OCI-LY7 (cell line): ENCODE measurements at regions not wholly inside any gene's neighbourhood (a gene's known extent, or its start where the extent isn't known, plus 50 kb on each side); places are given as distances from the start of the nearest gene placed in this dataset.

Source experiments
- BruUV-seq: library from RNA; stranded (reverse); fragments of 400-500 nt; replicated peaks from 2 replicates; lab custom pipeline; 2021; lab: Mats Ljungman, UMichigan
- CTCF ChIA-PET: fragments of 300-600 bp; sonication (Branson Sonifier 250); formaldehyde crosslinking; loops from one replicate; lab custom pipeline; 2022; ENCODE audit warnings: antibody characterized with exemption; ENCODE audit not compliant: unreplicated experiment; lab: Charles Lee
- POLR2A ChIA-PET: fragments of 300-600 bp; sonication (Branson Sonifier 250); formaldehyde crosslinking; loops from one replicate; lab custom pipeline; 2022; ENCODE audit warnings: antibody characterized with exemption; lab: Charles Lee
- DNase-seq: peaks from one replicate; pipeline ENCODE4 v3.0.0-alpha.2; 2015; ENCODE audit warnings: low spot score
- H2AFZ ChIP-seq: fragments of 200-600 bp; sonication (generic), shearing (Covaris generic); 2 replicates; pipeline ENCODE4 v1.6.1; 2014; ENCODE audit warnings: mild to moderate bottlenecking, antibody characterized with exemption, low read length, moderate library complexity
- H3K27ac ChIP-seq: fragments of 200-600 bp; sonication (generic); 2 replicates; pipeline ENCODE4 v1.5.1; 2014; ENCODE audit warnings: mixed run types, low read depth, mild to moderate bottlenecking, moderate library complexity, low read length, inconsistent platforms; ENCODE audit not compliant: poor library complexity, severe bottlenecking
- H3K36me3 ChIP-seq: fragments of 200-600 bp; sonication (generic); 2 replicates; pipeline ENCODE4 v1.6.1; 2014; ENCODE audit warnings: mild to moderate bottlenecking, antibody characterized with exemption, low read length, moderate library complexity, mixed read lengths; ENCODE audit not compliant: insufficient read depth
- H3K4me1 ChIP-seq: fragments of 200-600 bp; sonication (generic); 2 replicates; pipeline ENCODE4 v1.5.1; 2014; ENCODE audit warnings: mild to moderate bottlenecking, low read length; ENCODE audit not compliant: insufficient read depth, poor library complexity, severe bottlenecking
- H3K4me2 ChIP-seq: fragments of 200-600 bp; sonication (generic); 2 replicates; pipeline ENCODE4 v1.6.1; 2014; ENCODE audit warnings: mild to moderate bottlenecking, low read length
- H3K4me3 ChIP-seq: fragments of 200-600 bp; sonication (generic); 2 replicates; pipeline ENCODE4 v1.5.1; 2014; ENCODE audit warnings: mild to moderate bottlenecking, low read depth, low read length; ENCODE audit not compliant: poor library complexity, severe bottlenecking
- H3K79me2 ChIP-seq: fragments of 200-600 bp; sonication (generic); 2 replicates; pipeline ENCODE4 v1.6.1; 2016; ENCODE audit warnings: low read depth, mild to moderate bottlenecking, low read length, moderate library complexity, mixed read lengths; ENCODE audit not compliant: insufficient read depth
- H3K9me2 ChIP-seq: fragments of 200-600 bp; sonication (generic); 2 replicates; pipeline ENCODE4 v1.6.1; 2016; ENCODE audit warnings: mild to moderate bottlenecking, low read length, mixed read lengths; ENCODE audit not compliant: insufficient read depth
- H3K9me3 ChIP-seq: fragments of 200-600 bp; sonication (generic); 2 replicates; pipeline ENCODE4 v1.6.1; 2014; ENCODE audit warnings: mild to moderate bottlenecking, mixed run types, low read length, mixed read lengths
- H4K20me1 ChIP-seq: fragments of 200-600 bp; sonication (generic); 2 replicates; pipeline ENCODE4 v1.6.1; 2014; ENCODE audit warnings: mild to moderate bottlenecking, antibody characterized with exemption, low read length, moderate library complexity, mixed read lengths; ENCODE audit not compliant: insufficient read depth
- CTCF ChIP-seq: fragments of 200-600 bp; sonication (generic); conservative IDR thresholded peaks from 2 replicates; pipeline ENCODE4 v1.5.1; 2014; ENCODE audit warnings: mild to moderate bottlenecking, antibody characterized with exemption, low read length, moderate library complexity, mixed read lengths
- EZH2phosphoT487 ChIP-seq: fragments of 200-600 bp; sonication (generic); IDR thresholded peaks from 2 replicates; pipeline ENCODE4 v1.6.1; 2018; ENCODE audit warnings: low read depth, borderline replicate concordance, mild to moderate bottlenecking, mixed run types, antibody characterized with exemption, low read length, moderate library complexity, mixed read lengths
- intact Hi-C: fragments of 100-400 bp; cut with micrococcal nuclease; formaldehyde crosslinking; loops from one replicate; pipeline ENCODE4 v1.10.0; 2022; ENCODE audit not compliant: unreplicated experiment

GRCh38 chr6:170082067-170082466 is 208.8 kb downstream of the DLL1 start:
- BruUV-seq: no TSS peak
- intact Hi-C loops: loop anchor here (10.0 kb wide), 1 partner anchor 87 kb away; no protein-coding TSS in a partner anchor
- no peak overlapping the region for H3K4me3 ChIP-seq
- no peaks in the 10 kb centered on the region for H3K9me2 ChIP-seq
- ChIA-PET CTCF (no interaction called here), POLR2A (no interaction called here)
- H3K27ac ChIP-seq: no peak overlapping the region
- H3K79me2 ChIP-seq: no peaks in the 10 kb centered on the region
- H4K20me1 ChIP-seq: no peaks in the 10 kb centered on the region
- H3K36me3 ChIP-seq: no peaks in the 10 kb centered on the region
- no peak overlapping the region for H2AFZ ChIP-seq
- no peak for TF ChIP-seq EZH2phosphoT487
- no peak for TF ChIP-seq CTCF
- H3K4me2 ChIP-seq: no peak overlapping the region
- no peaks in the 10 kb centered on the region for H3K4me1 ChIP-seq
- no peaks in the 10 kb centered on the region for H3K9me3 ChIP-seq
- DNase-seq: no peak

- Histone ChIP-seq H3K4me1 (no peaks in the 10 kb centered on the region), H3K9me2 (no peaks in the 10 kb centered on the region), H3K27ac (no peak overlapping the region), H2AFZ (no peak overlapping the region), H4K20me1 (no peaks in the 10 kb centered on the region), H3K9me3 (no peaks in the 10 kb centered on the region), H3K36me3 (no peaks in the 10 kb centered on the region), H3K79me2 (no peaks in the 10 kb centered on the region), H3K4me2 (no peak overlapping the region), H3K4me3 (no peak overlapping the region)
- TF ChIP-seq EZH2phosphoT487: no peak
- TF ChIP-seq CTCF: no peak
- CTCF ChIA-PET: no interaction called here
- intact Hi-C loops: loop anchor here (10.0 kb wide), 1 partner anchor 87 kb away; no protein-coding TSS in a partner anchor
- POLR2A ChIA-PET: no interaction called here
- BruUV-seq: no TSS peak
- DNase-seq: no peak
Measured at GRCh38 chr6:170081556-170081955, 209.3 kb downstream of the DLL1 start.

GRCh38 chr6:170080828-170081371 is 210.0 kb downstream of the DLL1 start:
- intact Hi-C loops: loop anchor here (10.0 kb wide), 1 partner anchor 86 kb away; no protein-coding TSS in a partner anchor
- no peak for TF ChIP-seq EZH2phosphoT487
- no peak for TF ChIP-seq CTCF
- Histone ChIP-seq H3K4me3 (no peak overlapping the region), H3K27ac (no peak overlapping the region), H3K9me2 (no peaks in the 10 kb centered on the region), H2AFZ (no peak overlapping the region), H3K4me2 (no peak overlapping the region), H3K36me3 (no peaks in the 10 kb centered on the region), H3K4me1 (no peaks in the 10 kb centered on the region), H3K79me2 (no peaks in the 10 kb centered on the region), H4K20me1 (no peaks in the 10 kb centered on the region), H3K9me3 (no peaks in the 10 kb centered on the region)
- DNase-seq: no peak
- BruUV-seq: no TSS peak
- ChIA-PET POLR2A (no interaction called here), CTCF (no interaction called here)
